IgD-negative memory B cell (primary cell): ENCODE measurements at regions not wholly inside any gene's neighbourhood (a gene's known extent, or its start where the extent isn't known, plus 50 kb on each side); places are given as distances from the start of the nearest gene placed in this dataset.
"Not testable (repeated sequence)": the region's sequence is repeated elsewhere in the genome, so short reads cannot be mapped to it uniquely, and the experiment has no call there.

ENCODE experiments used
- H3K27ac Mint-ChIP-seq, 3 donors: one replicate each; pipeline ENCODE4 v1.8.0; 2020 to 2022; ENCODE audit warnings: mild to moderate bottlenecking in 3 of 3, mixed read lengths in 3 of 3, moderate library complexity in 1 of 3
- H3K27me3 Mint-ChIP-seq: one replicate; pipeline ENCODE4 v1.8.0; 2021; ENCODE audit warnings: mixed read lengths
- H3K36me3 Mint-ChIP-seq: one replicate; pipeline ENCODE4 v1.8.0; 2020; ENCODE audit warnings: mild to moderate bottlenecking, mixed read lengths
- H3K4me1 Mint-ChIP-seq, 3 donors: one replicate each; pipeline ENCODE4 v1.8.0; 2020 to 2022; ENCODE audit warnings: mixed read lengths in 3 of 3, mild to moderate bottlenecking in 1 of 3
- H3K4me3 Mint-ChIP-seq, 4 donors: one replicate each; pipeline ENCODE4 v1.8.0; 2020 to 2022; ENCODE audit warnings: mild to moderate bottlenecking in 4 of 4, mixed read lengths in 4 of 4, moderate library complexity in 3 of 4
- H3K9me3 Mint-ChIP-seq, 3 donors: one replicate each; pipeline ENCODE4 v1.8.0; 2020 to 2021; ENCODE audit warnings: mixed read lengths in 3 of 3, mild to moderate bottlenecking in 1 of 3

GRCh38 chr6:87752503-87752902 lies 50.5 kb upstream of the AKIRIN2 start:
- H3K4me1 Mint-ChIP-seq: peaks cover 24 to 28% (median 25%) of the 10 kb centered on the region in 3 donors
- H3K27me3 Mint-ChIP-seq, H3K4me3 Mint-ChIP-seq, H3K9me3 Mint-ChIP-seq: not testable (repeated sequence)
- peak overlapping the region in 1 of 3 donors; percentile 37 for H3K27ac Mint-ChIP-seq
- peaks cover 12% of the 10 kb centered on the region for H3K36me3 Mint-ChIP-seq
